Mesendoderm (in vitro differentiated cells): ENCODE measurements at regions not wholly inside any gene's neighbourhood (a gene's known extent, or its start where the extent isn't known, plus 50 kb on each side); places are given as distances from the start of the nearest gene placed in this dataset.

ENCODE experiments used
- DNase-seq: peaks from one replicate; pipeline ENCODE4 v3.0.0; 2013
- H2AK5ac ChIP-seq: 2 replicates; pipeline ENCODE4 v1.6.1; 2013; ENCODE audit warnings: low read length, inconsistent platforms
- H2BK120ac ChIP-seq: 2 replicates; pipeline ENCODE4 v1.6.1; 2013; ENCODE audit warnings: low read depth, mild to moderate bottlenecking, low read length, moderate library complexity, mixed read lengths
- H2BK15ac ChIP-seq: replicated peaks from 2 replicates; pipeline ENCODE4 v1.6.1; 2013; ENCODE audit warnings: low read depth, mild to moderate bottlenecking, moderate library complexity
- H2BK5ac ChIP-seq: 2 replicates; pipeline ENCODE4 v1.6.1; 2013; ENCODE audit warnings: low read length, inconsistent platforms
- H3K18ac ChIP-seq: 2 replicates; pipeline ENCODE4 v1.6.1; 2013; ENCODE audit warnings: mild to moderate bottlenecking, low read length, mixed read lengths
- H3K23ac ChIP-seq: one replicate; pipeline ENCODE4 v1.6.1; 2013; ENCODE audit warnings: low read length
- H3K27ac ChIP-seq: 2 replicates; pipeline ENCODE4 v1.5.1; 2013; ENCODE audit warnings: low read depth, mild to moderate bottlenecking, inconsistent platforms, low read length, moderate library complexity
- H3K27me3 ChIP-seq: 2 replicates; pipeline ENCODE4 v1.6.1; 2013; ENCODE audit warnings: low read length, control low read depth, mild to moderate bottlenecking, inconsistent platforms; ENCODE audit not compliant: insufficient read depth, poor library complexity
- H3K36me3 ChIP-seq: 2 replicates; pipeline ENCODE4 v1.6.1; 2013; ENCODE audit warnings: low read length, inconsistent platforms; ENCODE audit not compliant: control insufficient read depth, insufficient read depth
- H3K4ac ChIP-seq: one replicate; pipeline ENCODE4 v1.6.1; 2013; ENCODE audit warnings: low read depth, mild to moderate bottlenecking, low read length, moderate library complexity
- H3K4me1 ChIP-seq: 2 replicates; pipeline ENCODE4 v1.6.1; 2013; ENCODE audit warnings: low read depth, low read length, inconsistent platforms; ENCODE audit not compliant: control insufficient read depth
- H3K4me2 ChIP-seq: 2 replicates; pipeline ENCODE4 v1.6.1; 2013; ENCODE audit warnings: low read length
- H3K4me3 ChIP-seq: 2 replicates; pipeline ENCODE4 v1.5.1; 2013; ENCODE audit warnings: mild to moderate bottlenecking, low read length
- H3K56ac ChIP-seq: one replicate; pipeline ENCODE4 v1.6.1; 2013; ENCODE audit warnings: low read length
- H3K79me1 ChIP-seq: 2 replicates; pipeline ENCODE4 v1.6.1; 2013; ENCODE audit warnings: low read length, inconsistent platforms
- H3K79me2 ChIP-seq: 2 replicates; pipeline ENCODE4 v1.6.1; 2013; ENCODE audit warnings: mild to moderate bottlenecking, low read length; ENCODE audit not compliant: control insufficient read depth, insufficient read depth
- H3K9ac ChIP-seq: 2 replicates; pipeline ENCODE4 v1.6.1; 2013; ENCODE audit warnings: low read length, inconsistent platforms
- H4K5ac ChIP-seq: one replicate; pipeline ENCODE4 v1.6.1; 2013; ENCODE audit warnings: low read length
- H4K8ac ChIP-seq: one replicate; pipeline ENCODE4 v1.6.1; 2013; ENCODE audit warnings: low read depth, mild to moderate bottlenecking, control low read depth, low read length, moderate library complexity
- WGBS: extraction: QIAGEN DNeasy Blood & Tissue Kit; methylation state at CpG from one replicate; pipeline ENCODE4 v1.1.7; 2013; ENCODE audit warnings: low lambda C conversion rate, missing lambda C conversion rate; ENCODE audit not compliant: insufficient coverage; ENCODE audit errors: extremely low coverage; 5-methylcytosine and 5-hydroxymethylcytosine counted together

DNA sequence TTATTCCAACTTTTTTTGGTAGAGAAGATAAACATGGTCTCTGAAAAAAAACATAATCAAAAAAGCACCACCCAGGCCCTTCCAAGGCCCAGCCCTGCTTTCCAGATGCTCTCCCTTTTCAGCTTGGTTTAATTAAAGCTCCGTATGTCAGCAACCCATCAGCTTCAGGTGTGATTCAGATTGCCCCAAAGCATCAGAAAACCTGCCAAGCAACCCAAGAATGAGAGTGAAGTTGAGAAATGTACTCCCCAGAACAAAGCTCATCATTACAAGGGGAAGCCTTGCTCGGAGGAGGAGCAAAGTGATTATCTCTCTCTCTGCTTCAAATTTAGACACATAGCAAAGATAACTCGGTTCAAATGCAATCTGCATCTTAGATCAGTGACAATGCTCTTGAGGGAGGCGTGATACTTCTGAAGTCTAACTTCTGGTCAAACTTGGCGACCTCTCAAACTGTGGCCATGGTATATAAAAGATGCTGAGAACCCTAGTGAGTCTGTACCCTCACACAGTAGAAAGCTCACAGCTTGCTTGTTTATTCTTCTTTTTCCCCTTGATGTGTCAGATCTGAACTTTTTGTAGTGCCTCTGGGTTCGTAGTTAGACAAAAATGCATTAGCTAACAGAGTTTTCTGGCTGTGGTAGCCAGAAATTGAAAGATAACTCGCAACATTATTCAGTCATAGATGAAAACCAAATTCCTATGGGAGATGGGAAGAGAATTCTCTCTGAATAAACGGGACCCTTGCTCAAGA, 63.3 kb upstream of the ZC3H11B start:
- Histone ChIP-seq H2BK120ac (no peak overlapping the region), H3K23ac (no peak overlapping the region), H3K18ac (no peak overlapping the region), H3K27me3 (no peaks in the 10 kb centered on the region), H3K4ac (no peak overlapping the region), H2AK5ac (no peak overlapping the region), H4K5ac (no peak overlapping the region), H3K4me2 (no peak overlapping the region), H3K56ac (no peak overlapping the region), H3K36me3 (no peaks in the 10 kb centered on the region), H3K4me1 (no peaks in the 10 kb centered on the region), H3K9ac (no peak overlapping the region), H3K79me1 (no peaks in the 10 kb centered on the region), H4K8ac (no peak overlapping the region), H2BK5ac (no peak overlapping the region), H3K27ac (no peak overlapping the region), H3K79me2 (no peaks in the 10 kb centered on the region), H3K4me3 (no peak overlapping the region), H2BK15ac (no peak overlapping the region)
- no peak for DNase-seq
- WGBS: no CpG with 5 or more reads among the region's 8 CpGs

DNA sequence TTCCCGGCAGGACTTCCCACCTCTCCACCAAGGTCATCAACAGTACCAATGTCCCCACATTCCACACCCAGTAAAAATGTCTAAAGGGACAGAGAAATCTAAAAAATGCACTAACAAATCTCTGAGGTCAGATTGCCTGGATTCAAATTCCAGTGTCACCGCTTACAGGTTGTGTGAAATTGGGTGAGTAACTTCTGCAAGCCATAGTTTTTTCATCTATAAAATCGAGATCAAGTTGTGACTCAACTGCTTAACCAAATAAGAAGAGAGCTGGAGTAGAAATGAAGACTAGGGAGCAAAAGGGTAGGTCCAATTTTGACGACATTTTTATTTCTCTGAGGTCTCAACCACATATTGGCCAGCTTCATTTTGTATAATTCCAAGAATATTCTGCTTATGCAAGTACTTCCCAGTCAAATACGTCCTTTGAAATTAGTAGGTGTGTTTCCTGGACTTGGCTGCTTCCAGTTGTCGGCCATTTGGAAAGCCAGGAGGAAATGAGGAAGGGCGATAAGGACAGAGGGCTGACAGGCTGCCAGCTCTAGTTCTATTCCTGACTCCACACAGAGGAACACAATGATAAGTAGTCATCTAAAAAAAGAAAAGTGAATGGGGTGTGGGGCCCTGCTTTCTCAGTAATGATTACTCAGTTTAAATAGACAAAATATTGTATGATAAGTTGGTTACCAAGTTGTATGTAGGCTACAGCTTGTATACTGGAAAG, 57.7 kb upstream of the ZC3H11B start:
- no CpG with 5 or more reads among the region's 7 CpGs for WGBS
- no peak overlapping the region for H3K27ac ChIP-seq
- H3K27me3 ChIP-seq: no peaks in the 10 kb centered on the region

DNA sequence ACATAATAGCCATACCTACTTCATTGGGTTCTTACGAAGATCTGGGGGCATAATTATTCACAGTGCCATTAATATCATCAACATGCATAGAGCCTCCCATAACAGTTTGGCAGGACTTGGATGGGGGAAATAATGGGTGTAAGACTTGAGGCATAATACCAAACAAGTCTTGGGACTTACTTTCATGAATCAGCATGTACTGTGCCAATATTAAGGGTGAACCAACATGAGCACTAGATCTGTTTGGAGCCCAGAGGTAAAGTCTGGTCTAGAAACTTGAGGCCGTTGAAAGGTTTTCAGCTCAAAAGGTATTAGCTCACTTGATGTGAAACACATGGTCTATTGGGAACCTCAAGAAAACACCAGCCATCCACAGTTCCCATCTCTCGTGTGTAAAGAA, 56.7 kb upstream of the ZC3H11B start:
- Histone ChIP-seq H3K4me1 (no peaks in the 10 kb centered on the region), H3K9ac (no peak overlapping the region), H3K18ac (no peak overlapping the region), H4K8ac (no peak overlapping the region), H3K4me2 (no peak overlapping the region), H3K36me3 (no peaks in the 10 kb centered on the region), H2AK5ac (no peak overlapping the region), H3K79me2 (no peaks in the 10 kb centered on the region), H3K23ac (no peak overlapping the region), H2BK5ac (no peak overlapping the region), H3K27me3 (no peaks in the 10 kb centered on the region), H4K5ac (no peak overlapping the region), H2BK120ac (no peak overlapping the region), H3K4me3 (no peak overlapping the region), H2BK15ac (no peak overlapping the region), H3K79me1 (no peaks in the 10 kb centered on the region), H3K4ac (no peak overlapping the region), H3K27ac (no peak overlapping the region), H3K56ac (no peak overlapping the region)
- no CpG with 5 or more reads among the region's 3 CpGs for WGBS
- no peak for DNase-seq

More for the DNA sequence above, 57.7 kb upstream of the ZC3H11B start:
- Histone ChIP-seq H4K5ac (no peak overlapping the region), H3K23ac (no peak overlapping the region), H2BK15ac (no peak overlapping the region), H3K56ac (no peak overlapping the region), H3K4ac (no peak overlapping the region), H2BK5ac (no peak overlapping the region), H3K4me2 (no peak overlapping the region), H3K18ac (no peak overlapping the region), H3K79me1 (no peaks in the 10 kb centered on the region), H3K36me3 (no peaks in the 10 kb centered on the region), H3K9ac (no peak overlapping the region), H2AK5ac (no peak overlapping the region), H3K4me3 (no peak overlapping the region), H4K8ac (no peak overlapping the region), H2BK120ac (no peak overlapping the region), H3K4me1 (no peaks in the 10 kb centered on the region), H3K79me2 (no peaks in the 10 kb centered on the region)
- DNase-seq: no peak

DNA sequence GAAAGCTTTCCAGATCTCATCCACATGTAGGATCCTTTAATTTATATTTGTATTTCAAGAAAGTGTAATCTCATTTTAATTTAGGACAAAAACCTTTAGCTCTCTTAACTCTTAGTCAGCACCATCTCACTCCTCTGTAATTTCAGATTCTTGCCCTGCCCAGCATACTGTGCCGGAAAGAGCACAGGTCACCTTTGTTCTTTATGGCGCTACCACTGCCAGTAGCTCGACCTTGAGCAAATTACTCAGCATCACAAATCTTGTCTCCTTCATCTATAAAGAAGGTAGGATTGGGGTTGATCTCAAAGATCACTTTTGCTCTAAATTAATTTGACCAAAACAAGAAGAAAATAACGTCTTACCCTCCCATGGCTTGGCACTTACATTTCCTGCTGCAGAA, 56.1 kb upstream of the ZC3H11B start:
- no peak overlapping the region for H3K9ac ChIP-seq
- no peak overlapping the region for H3K23ac ChIP-seq
- H3K4me3 ChIP-seq: no peak overlapping the region
- H4K5ac ChIP-seq: no peak overlapping the region
- no peaks in the 10 kb centered on the region for H3K79me1 ChIP-seq
- H3K18ac ChIP-seq: no peak overlapping the region
- no peaks in the 10 kb centered on the region for H3K27me3 ChIP-seq
- WGBS: no CpG with 5 or more reads among the region's 4 CpGs
- no peak overlapping the region for H3K4ac ChIP-seq
- no peaks in the 10 kb centered on the region for H3K36me3 ChIP-seq
- H2BK5ac ChIP-seq: no peak overlapping the region
- H4K8ac ChIP-seq: no peak overlapping the region
- no peaks in the 10 kb centered on the region for H3K79me2 ChIP-seq
- no peak overlapping the region for H2BK120ac ChIP-seq
- H3K4me1 ChIP-seq: no peaks in the 10 kb centered on the region
- no peak overlapping the region for H2BK15ac ChIP-seq
- H3K27ac ChIP-seq: no peak overlapping the region
- no peak overlapping the region for H2AK5ac ChIP-seq
- no peak for DNase-seq
- no peak overlapping the region for H3K4me2 ChIP-seq
- no peak overlapping the region for H3K56ac ChIP-seq

DNA sequence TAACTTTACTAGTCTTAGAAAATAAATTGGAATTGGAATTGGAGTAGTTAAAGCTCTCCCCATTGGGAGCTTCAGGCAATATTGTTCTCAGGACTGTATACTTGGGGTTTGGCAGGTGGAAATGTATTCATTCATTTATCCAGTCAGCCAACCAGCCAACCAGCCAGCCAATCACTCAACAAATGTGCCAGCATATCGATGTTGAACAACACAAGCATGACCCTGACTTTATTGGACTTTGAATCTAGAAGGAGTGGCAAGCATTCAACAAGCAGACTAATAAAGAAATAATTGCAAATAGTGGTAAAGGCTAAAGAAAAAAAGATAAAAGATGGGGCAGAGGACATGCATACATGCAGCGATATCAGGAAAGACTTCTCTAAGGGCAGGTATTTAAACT, 55.5 kb upstream of the ZC3H11B start:
- Histone ChIP-seq H3K4ac (no peak overlapping the region), H3K4me1 (no peaks in the 10 kb centered on the region), H3K79me1 (no peaks in the 10 kb centered on the region), H3K56ac (no peak overlapping the region), H2BK15ac (no peak overlapping the region), H2AK5ac (no peak overlapping the region), H2BK120ac (no peak overlapping the region), H3K79me2 (no peaks in the 10 kb centered on the region), H3K36me3 (no peaks in the 10 kb centered on the region), H3K4me2 (no peak overlapping the region), H3K18ac (no peak overlapping the region), H3K4me3 (no peak overlapping the region), H3K9ac (no peak overlapping the region), H4K5ac (no peak overlapping the region), H3K23ac (no peak overlapping the region), H3K27ac (no peak overlapping the region), H2BK5ac (no peak overlapping the region), H4K8ac (no peak overlapping the region), H3K27me3 (no peaks in the 10 kb centered on the region)
- no CpG with 5 or more reads among the region's 2 CpGs for WGBS
- DNase-seq: no peak
